SJCRH30 (cell line): ENCODE measurements at regions not wholly inside any gene's neighbourhood (a gene's known extent, or its start where the extent isn't known, plus 50 kb on each side); places are given as distances from the start of the nearest gene placed in this dataset.

Experiments
- DNase-seq, 2 experiments: peaks; one replicate each; pipeline ENCODE4 v3.0.0-alpha.2; 2015 to 2020
- H3K27ac ChIP-seq: fragments of 250-450 bp; sonication (Bioruptor Pico); 2 replicates; pipeline ENCODE4 v1.5.1; 2020; ENCODE audit warnings: mild to moderate bottlenecking, moderate library complexity
- H3K27me3 ChIP-seq: fragments of 250-450 bp; sonication (Bioruptor Pico); 2 replicates; pipeline ENCODE4 v1.5.1; 2020; ENCODE audit warnings: mild to moderate bottlenecking, moderate library complexity
- H3K36me3 ChIP-seq: fragments of 250-450 bp; sonication (Bioruptor Pico); 2 replicates; pipeline ENCODE4 v1.5.1; 2020; ENCODE audit warnings: mild to moderate bottlenecking, moderate library complexity
- H3K4me1 ChIP-seq: fragments of 250-450 bp; sonication (Bioruptor Pico); 2 replicates; pipeline ENCODE4 v1.5.1; 2020; ENCODE audit warnings: mild to moderate bottlenecking, moderate library complexity
- H3K4me3 ChIP-seq: fragments of 250-450 bp; sonication (Bioruptor Pico); 2 replicates; pipeline ENCODE4 v1.5.1; 2020; ENCODE audit warnings: mild to moderate bottlenecking, moderate library complexity
- H3K9me3 ChIP-seq: fragments of 250-450 bp; sonication (Bioruptor Pico); replicated peaks from 2 replicates; pipeline ENCODE4 v1.5.1; 2020; ENCODE audit warnings: mild to moderate bottlenecking, moderate library complexity

DNA sequence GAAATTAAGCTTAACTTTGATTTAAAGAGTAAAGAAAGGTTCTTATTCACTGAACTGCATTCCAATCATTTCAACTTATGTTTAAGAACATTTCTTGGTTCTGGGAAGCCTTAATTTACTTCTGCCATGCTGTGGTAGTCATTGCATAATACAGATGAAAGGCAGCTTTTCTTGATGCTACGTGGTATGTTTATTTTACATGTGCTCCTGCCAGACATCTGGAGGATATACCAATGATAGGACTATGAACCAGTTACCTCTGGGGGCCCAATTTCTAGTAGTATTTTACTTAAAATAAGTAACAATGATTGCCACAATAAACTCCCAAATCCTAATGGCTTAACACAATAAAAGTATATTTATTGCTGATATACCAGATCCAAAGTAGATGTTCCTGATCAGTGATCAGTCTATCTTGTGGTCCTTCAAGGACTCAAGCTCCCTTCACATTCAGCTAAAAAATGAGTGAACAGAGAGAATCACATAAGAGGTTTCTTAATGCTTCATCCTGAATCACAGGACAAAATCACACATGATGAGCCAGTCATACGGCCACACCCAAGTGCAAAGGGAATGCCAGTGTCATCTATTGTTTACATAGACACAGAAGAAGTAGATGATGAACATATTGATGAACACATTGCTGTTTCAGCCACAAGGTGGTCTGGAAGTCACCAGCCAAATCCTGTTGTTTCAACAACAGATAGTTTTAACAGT, 56.5 kb upstream of the CCN2 start:
- Histone ChIP-seq H3K27ac (no peak overlapping the region), H3K36me3 (no peaks in the 10 kb centered on the region), H3K4me1 (no peaks in the 10 kb centered on the region), H3K9me3 (no peaks in the 10 kb centered on the region; the same call in 1 of the 2 replicates), H3K4me3 (no peak overlapping the region), H3K27me3 (no peaks in the 10 kb centered on the region)
- no peak for DNase-seq

DNA sequence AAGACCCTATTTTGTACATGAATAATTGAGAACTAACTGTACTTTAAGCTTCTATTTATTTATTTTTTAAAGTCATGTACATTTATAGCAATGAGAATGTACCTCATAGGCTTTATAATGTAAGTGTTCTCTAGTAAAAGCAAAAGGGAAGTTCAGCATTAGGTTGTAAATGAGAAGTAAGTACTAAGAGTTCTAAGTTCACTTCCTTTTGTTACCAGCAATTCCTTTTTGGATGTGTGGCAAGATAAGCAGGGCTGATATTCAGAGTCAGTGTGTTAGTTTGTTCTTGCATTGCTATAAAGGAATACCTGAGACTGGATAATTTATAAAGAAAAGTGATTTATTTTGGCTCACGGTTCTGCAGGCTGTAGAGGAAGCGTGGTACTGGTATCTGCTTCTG, 54.0 kb upstream of the CCN2 start:
- Histone ChIP-seq H3K4me3 (no peak overlapping the region), H3K9me3 (no peaks in the 10 kb centered on the region), H3K36me3 (no peaks in the 10 kb centered on the region), H3K4me1 (no peaks in the 10 kb centered on the region), H3K27me3 (no peaks in the 10 kb centered on the region), H3K27ac (no peak overlapping the region)
- no peak for DNase-seq

DNA sequence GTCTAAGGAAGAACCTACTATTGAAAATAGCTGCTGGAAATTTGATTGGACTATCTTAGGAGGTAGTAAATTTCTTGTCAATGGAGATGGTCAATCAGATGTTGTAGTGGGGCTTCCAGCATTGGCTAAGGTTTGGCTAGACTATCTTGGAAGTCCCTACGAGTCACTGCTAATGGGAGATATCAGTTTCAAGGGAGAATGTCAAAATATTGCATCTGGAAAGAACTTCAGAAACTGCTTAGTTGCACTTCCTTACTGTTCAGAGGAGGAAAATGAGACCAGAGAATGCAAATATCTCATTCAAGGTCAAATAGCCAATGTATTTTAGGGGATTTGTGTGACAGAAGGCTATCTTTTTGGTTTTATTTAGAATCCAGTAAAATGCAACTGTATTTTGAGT, 53.5 kb upstream of the CCN2 start:
- DNase-seq, result no peak
- Histone ChIP-seq H3K27me3 (no peaks in the 10 kb centered on the region), H3K9me3 (no peaks in the 10 kb centered on the region), H3K27ac (no peak overlapping the region), H3K4me1 (no peaks in the 10 kb centered on the region), H3K4me3 (no peak overlapping the region), H3K36me3 (no peaks in the 10 kb centered on the region)

DNA sequence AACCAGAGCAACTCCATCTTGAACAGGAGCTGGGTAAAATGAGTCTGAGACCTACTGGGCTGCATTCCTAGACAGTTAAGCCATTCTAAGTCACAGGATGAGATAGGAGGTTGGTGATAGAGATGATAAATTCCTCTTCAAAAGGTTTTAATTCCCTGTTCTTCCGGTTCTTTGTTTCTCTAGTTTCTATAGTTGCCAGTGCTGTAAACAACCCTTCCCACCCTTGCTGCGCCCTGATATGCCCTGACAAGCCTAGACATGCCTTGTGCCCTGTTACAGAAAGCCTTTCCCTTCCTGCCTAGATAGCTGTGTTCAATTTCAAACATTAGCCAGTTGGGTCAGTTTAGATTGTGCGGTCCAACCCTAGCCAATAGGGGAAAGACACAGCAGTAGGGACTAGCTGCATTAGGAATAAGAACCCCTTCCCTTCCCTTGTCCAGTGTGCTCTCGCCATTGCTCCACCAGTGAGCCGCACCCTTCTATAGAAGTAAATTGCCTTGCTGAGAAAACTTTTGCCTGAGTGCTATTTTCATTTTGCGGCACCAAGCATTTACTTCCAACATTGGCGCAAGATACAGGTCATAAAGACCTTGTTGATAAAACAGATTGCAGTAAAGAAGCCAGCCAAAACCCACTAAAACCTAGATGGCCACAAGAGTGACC, 52.5 kb upstream of the CCN2 start:
- no peaks in the 10 kb centered on the region for H3K27me3 ChIP-seq
- H3K36me3 ChIP-seq, result no peaks in the 10 kb centered on the region
- no peak overlapping the region for H3K4me3 ChIP-seq
- peaks cover 7% of the 10 kb centered on the region for H3K4me1 ChIP-seq
- DNase-seq, result no peak
- H3K9me3 ChIP-seq, result no peaks in the 10 kb centered on the region
- H3K27ac ChIP-seq, result no peak overlapping the region
